GM12874 (cell line): ENCODE measurements at regions not wholly inside any gene's neighbourhood (a gene's known extent, or its start where the extent isn't known, plus 50 kb on each side); places are given as distances from the start of the nearest gene placed in this dataset.

Experiments used
- CTCF ChIP-seq: IDR thresholded peaks from 2 replicates; pipeline ENCODE4 v1.5.1; 2011; ENCODE audit warnings: low read depth, mild to moderate bottlenecking, control low read depth, low read length, moderate library complexity; ENCODE audit not compliant: insufficient read depth

GRCh38 chr15:53034767-53035245 lies 244.7 kb upstream of the ONECUT1 start:
- no peak for TF ChIP-seq CTCF

GRCh38 chr15:53033709-53034108 lies 243.6 kb upstream of the ONECUT1 start:
- no peak for TF ChIP-seq CTCF

GRCh38 chr15:53031469-53031868 lies 241.3 kb upstream of the ONECUT1 start:
- TF ChIP-seq CTCF, result no peak

- TF ChIP-seq CTCF, result no peak
Measured at GRCh38 chr15:53022788-53023187, 232.7 kb upstream of the ONECUT1 start.

- no peak for TF ChIP-seq CTCF
Measured at GRCh38 chr15:53013329-53013728, 223.2 kb upstream of the ONECUT1 start.

GRCh38 chr15:53009093-53009492 lies 219.0 kb upstream of the ONECUT1 start:
- no peak for TF ChIP-seq CTCF

- no peak for TF ChIP-seq CTCF
Measured at GRCh38 chr15:53000409-53000808, 210.3 kb upstream of the ONECUT1 start.

- no peak for TF ChIP-seq CTCF
Measured at GRCh38 chr15:52997123-52997522, 207.0 kb upstream of the ONECUT1 start.
